ENCODE measurements at regions not wholly inside any gene's neighbourhood (a gene's known extent, or its start where the extent isn't known, plus 50 kb on each side); places are given as distances from the start of the nearest gene placed in this dataset.
"Not testable (repeated sequence)": the region's sequence is repeated elsewhere in the genome, so short reads cannot be mapped to it uniquely, and the experiment has no call there.

GRCh38 chr1:3992746-3993145 is 92.7 kb upstream of the C1orf174 start:
- no peak for DNase-seq

DNA sequence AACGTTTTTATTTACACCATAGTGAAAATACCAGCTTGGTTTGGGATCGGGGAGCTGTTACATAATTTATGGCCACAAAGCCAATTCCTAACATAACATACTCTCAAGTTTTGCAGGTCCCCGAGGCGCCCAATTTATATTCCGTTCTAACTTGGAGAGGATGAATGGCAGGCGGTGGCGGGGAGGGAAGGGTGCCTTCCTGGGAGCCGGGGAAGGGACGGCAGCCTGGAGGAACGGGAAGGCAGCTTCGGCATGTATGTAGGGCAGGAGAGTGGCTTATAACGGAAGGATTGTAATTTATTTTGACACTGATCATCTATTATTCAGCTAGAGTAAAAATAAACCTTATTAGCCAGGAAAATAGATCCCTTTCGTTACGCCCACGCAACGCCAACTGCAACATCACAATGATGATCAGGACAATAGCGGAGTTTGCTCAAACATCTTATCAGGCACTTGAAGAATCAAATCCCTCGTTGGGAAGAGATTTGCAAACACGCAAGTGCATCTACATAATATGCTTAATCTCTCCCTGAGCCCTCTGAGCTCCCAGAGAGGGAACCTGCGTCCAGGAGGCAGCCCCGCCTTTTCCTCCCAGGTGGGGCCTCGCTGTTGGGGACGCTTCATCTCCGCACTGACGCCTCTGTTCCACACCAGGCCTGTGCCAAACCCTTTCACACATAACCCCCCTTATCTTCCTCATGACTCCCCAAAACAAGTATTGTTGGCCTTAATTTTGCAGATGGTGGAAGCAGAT is 93.7 kb upstream of the C1orf174 start:
- no peak for DNase-seq

DNA sequence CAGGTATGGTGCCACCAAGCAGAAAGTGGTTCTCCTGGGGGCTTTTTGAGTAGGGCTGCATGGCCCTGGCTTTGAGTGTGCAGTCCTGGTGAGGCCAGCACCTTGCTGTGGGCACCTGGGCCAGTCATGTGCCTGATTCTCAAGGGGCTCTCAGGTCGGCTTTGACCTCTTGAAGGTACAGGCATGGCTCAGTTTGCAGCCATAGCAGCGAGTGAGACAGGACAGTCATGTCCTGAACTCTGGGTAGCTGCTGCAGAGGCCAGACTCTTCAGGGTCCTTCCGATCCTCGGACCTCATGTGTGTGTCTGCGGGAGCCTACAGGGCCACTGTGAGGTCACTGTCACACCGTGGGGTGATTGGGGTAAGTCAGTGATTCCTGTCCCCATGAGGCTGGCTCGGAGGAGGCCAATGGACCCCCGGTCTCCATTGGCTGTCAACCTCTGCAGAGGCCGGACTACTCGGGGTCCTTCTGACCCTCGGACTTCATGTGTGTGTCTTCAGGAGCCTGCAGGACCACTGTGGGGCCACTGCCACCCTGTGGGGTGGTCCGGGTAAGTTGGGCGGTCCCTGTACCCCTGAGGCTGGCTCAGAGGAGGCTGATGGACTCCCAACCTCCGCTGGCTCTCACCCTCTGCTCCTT is 95.2 kb upstream of the C1orf174 start:
- no peak for DNase-seq

DNA sequence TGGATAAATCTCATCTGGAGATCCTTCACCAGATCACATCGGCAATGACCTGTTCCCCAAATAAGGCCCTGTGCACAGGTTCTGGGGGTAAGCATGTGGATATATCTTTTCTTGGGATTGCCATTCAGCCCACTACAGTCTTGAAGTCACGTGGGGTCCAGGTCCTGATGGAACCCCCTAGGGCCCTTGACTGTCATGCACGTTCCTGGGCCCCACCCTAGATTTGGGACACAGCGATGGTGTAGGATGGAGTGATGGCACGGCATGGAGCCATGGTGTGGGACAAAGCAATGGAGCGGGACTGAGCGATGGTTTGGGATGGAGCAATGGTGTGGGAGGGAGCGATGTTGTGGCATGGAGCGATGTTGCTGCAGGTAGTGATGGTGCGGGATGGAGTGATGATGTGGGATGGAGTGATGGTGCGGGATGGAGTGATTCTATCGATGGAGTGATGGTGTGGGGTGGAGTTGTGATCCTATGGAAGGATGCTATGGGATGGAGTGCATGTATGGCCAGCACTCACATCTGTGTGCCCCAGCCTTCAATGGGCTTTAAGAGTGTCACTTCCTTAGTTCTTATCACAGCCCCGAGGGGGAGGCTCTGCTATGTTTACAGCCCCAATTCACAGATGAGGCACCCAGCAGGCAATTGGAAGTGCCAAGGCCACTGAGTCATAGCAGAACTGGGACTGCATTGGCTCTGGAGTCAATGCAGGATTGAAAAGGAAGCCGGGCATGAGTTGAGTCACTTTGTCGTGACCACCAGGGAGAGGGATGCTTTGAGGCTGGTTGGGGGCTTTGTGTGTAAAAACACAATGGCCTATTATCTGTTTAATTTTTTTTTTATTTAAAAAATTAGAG is 97.0 kb upstream of the C1orf174 start:
- DNase-seq = no peak

GRCh38 chr1:3998086-3998485 is 98.0 kb upstream of the C1orf174 start:
- no peak for DNase-seq

DNA sequence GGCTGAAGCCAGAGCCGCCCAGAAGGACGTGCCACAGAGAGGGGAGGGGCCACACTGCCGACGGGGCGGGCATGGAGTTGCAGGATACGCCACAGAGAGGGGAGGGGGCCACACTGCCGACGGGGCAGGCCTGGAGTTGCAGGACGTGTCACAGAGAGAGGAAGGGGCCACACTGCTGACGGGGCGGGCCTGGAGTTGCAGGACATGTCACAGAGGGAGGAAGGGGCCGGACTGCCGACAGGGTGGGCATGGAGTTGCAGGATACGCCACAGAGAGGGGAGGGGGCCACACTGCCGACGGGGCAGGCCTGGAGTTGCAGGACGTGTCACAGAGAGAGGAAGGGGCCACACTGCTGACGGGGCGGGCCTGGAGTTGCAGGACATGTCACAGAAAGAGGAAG is 99.4 kb upstream of the C1orf174 start:
- DNase-seq = not testable (repeated sequence)

DNA sequence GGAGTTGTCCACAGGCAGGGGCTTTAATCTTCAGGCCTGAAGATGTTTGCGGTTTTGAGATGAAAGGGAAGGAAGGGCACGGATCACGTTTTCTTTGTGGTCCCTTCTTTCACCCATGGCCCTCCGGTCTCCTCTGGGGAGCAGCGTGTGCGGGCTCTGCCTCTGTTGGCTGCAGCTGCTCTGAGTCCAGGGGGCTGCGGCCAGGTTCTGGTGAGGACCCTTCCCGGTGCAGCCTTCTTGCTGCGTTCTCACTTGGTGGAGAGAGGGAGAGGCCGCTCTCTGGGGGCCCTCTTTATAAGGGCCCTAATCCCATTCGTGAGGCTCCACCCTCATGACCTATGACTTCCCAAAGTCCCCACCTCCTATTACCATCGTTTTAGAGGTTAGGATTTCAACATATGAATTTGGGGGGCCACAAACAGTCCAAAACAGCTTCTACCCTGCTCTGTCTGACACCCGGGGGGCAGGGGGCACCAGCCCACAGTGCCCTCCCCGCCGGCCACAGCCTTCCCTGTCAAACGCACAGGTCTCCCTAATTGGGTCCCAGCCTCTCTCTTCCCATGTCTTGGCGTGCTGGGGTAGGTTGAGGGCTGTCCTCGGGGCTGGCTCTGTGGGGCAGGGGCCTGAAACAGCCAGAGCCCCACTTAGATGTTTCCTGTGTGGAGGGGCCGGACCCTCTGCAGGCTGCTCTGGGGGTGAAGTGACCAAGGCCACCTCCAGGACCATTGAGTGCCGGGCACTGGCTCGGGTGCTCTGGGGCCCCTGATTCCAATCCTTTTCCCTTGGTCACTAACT is 100.1 kb upstream of the C1orf174 start:
- no peak for DNase-seq

GRCh38 chr1:4000811-4001251 is 100.8 kb upstream of the C1orf174 start:
- no peak for DNase-seq

DNA sequence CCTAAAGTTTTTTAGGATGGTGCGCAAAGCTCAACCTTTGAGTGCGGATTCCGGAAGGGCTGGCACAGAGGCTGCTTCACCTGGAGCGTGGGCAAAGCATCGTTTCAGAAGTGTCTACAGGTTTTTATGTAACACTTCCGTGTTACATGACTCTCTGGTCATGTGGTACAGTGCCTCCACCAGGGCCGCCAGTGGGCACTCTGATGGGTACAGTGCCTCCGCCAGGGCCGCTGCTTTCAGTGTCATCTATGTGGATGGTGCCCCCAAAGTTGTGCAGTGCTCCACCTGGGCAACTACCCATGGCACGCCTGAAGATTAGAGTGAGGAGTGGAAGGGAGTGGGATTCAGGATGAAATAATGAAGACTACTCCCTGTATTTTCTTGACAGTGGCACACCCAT is 101.4 kb upstream of the C1orf174 start:
- no peak for DNase-seq

- DNase-seq = no peak
Observed at GRCh38 chr1:4002061-4002521, 102.0 kb upstream of the C1orf174 start.

- no peak for DNase-seq
Observed at GRCh38 chr1:4002741-4003140, 102.7 kb upstream of the C1orf174 start.

DNA sequence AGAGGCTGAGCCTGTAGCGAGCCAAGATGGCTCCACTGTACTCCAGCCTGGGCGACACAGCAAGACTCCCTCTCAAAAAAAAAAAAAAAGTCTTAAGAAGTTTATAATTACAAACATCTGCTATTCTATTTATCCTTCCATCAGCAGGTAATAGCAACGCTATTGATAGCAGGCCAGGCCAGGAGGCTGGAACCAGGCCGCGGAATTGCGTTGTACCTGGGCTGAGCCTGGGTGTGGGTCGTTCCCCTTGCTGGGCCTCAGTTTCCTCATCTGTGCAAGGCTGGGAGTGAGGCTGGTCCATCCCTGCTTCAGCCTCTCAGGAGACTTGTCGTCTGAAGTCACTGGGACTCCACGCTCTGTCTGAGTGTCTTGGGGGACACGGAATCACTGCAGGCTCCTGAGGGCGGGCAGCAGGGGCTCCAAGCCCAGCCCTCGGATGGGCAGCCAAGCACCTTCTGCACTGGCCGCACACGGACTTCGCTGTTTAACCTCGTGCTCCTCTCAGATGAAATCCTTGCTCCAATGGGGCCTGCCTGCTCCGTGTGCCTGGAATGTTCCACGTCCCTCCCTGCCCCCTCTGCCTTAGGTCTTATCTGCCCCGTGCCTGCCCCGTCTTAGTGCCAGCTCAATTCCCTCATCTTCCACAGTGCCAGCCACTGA is 103.9 kb upstream of the C1orf174 start:
- no peak for DNase-seq

- no peak for DNase-seq
Observed at GRCh38 chr1:4004635-4005430, 104.8 kb upstream of the C1orf174 start.

GRCh38 chr1:4005431-4005830 is 105.4 kb upstream of the C1orf174 start:
- DNase-seq = no peak

- no peak for DNase-seq
Observed at GRCh38 chr1:4006676-4007374, 106.8 kb upstream of the C1orf174 start.

GRCh38 chr1:4010284-4010683 is 110.2 kb upstream of the C1orf174 start:
- no peak for DNase-seq

- DNase-seq = no peak
Observed at GRCh38 chr1:4010814-4011605, 110.9 kb upstream of the C1orf174 start.

GRCh38 chr1:4016351-4017130 is 116.5 kb upstream of the C1orf174 start:
- no peak for DNase-seq
